ENCODE measurements at regions not wholly inside any gene's neighbourhood (a gene's known extent, or its start where the extent isn't known, plus 50 kb on each side); places are given as distances from the start of the nearest gene placed in this dataset.

DNA sequence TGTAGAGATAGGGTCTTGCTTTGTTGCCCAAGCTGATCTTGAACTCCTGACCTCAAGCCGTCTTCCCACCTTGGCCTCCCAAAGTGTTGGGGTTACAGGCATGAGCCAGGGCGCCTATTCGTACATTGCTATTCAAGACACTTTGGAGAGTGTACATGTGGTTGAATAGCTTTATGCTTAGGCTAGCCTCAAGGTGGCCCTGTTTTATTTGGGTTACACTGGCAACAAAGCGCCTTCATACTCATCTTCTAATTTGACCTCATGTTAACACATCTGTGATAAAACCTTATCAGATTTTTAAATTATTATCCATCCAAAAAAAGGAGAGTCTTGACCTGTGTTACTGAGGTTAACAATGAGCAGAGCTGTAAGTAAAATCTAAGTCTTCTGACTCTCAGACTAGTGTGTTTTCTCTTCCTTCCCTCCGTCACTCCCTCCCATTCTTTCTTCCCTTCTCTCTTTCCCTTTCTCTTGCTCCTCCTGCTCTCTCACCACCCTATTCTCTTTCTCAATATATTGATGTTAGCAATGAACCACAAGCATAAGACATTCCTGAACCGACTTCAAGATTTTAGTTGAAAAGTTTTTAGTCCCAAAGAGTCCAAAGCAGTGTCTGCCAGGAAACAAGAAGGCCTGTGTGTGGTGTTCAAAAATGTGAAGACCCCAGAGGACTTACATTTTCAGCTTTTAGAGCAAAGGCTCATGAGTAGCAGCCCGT, 603.7 kb upstream of the CFAP20DC start:
- DNase-seq (ENCODE audit: low read depth) = no peak

DNA sequence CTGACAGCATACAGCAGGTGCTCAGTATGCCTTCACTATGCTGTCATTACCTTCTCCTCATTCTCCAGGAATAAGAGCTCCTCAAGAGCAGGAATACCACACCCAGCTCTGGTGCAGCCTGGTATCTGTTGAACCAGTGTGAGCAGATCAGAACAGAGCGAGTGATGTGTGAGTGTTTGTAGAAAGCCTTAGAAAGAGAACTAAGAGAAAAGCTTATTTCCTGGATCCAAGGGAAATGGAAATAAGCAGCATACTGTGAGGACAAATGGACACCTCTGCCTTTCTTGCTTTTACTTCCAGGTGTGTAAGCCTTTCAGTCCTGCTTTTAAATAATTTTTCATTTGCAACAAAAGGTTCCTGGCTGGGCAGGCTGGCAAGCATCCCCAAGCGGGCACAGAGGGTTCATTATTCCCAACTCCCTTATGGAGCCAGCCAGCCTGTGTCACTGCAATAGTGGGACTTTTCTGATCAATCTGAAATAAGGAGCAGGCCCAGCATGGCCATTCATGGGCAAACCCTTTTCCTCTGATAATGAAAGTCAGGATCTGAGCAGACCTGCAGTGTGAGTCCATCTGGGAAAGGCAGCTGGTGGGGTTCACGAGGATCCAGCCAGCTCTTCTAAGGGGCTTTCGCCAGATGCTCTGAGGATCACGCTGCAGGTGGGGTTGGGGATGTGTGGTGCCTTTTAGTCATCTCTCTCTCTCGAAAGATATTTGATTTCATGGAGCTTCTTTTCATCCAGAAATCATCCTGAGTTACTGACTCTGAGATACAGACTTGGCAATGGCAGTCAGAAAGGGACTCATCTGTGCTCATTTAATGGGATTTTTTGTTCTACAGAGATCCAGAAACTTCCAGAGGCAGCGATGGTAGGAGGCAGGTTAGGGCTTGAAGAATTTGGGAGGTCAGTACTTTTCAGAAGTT, 594.9 kb upstream of the CFAP20DC start:
- no peak for DNase-seq (ENCODE audit: low read depth)

DNA sequence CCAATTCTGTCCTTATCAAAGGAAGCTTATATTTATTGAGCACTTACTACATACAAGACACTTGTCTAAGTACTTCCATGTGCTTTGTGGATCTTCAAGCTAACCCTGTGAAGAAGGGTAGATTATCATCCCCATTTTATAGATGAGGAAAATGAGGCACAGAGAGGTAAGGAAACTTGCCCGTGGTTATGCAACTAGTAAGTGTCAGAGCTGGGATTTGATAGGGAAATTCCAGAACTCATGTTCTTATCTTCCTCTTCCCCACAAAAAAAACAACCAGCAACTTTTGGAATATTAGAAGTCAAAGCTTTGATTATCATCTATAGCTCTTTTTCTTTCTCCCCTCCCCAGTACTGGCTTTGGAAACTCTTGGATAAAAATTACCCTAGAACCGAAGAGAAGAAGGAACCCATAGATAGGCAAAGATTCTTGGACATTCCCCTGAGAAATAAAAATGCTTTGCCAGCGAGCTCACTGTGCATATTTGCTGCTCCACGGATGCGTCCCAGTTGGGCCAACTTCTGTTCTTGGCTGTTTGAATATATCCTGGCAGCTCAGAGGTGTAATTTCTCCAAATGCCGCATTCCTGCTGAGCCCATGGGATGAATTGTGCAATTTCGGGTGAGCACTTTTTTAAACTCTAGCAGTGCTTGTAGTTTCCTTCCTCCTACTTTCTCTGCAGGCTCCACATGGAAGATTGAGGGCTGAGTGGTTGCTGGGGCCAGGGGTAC, 591.5 kb upstream of the CFAP20DC start:
- no peak for DNase-seq (ENCODE audit: low read depth)

DNA sequence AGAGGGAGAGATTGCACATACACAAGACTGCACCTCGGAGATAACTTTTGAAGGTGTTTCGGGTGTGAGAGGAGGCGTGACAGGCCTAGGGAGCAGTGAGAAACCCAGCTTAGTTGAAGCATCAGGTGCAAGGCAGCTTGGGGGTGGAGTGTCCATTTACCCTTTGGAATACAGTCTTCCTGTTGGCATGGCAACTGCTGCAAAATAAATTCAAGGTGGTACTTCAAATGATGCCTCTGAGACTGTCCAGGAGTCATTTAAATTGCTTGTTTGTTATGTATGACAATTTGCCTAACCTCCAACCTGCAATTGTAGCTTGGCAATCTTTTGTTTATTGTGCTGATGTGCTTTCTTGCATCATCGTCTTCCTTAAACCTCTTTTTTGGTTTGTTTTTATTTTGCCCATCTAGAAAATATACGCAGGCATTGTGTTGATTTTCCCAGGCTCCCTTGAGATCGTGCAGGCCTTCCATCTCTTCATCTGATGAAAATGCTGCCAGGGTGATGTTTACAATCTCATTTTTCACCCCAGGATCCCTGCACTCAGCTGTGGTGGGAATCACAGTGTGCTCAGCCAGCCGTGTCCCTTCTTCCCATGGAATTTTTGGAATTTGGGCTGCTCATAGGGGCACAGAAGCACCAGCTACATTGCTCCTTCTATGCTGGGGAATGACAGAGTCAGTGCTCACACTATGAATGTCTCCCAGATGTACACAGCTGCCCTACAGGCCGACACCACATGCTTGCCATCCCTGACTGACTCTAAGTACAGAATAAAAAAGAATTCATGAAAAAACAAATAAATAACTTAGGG, 583.1 kb upstream of the CFAP20DC start:
- peak; percentile 6 for DNase-seq (ENCODE audit: low read depth)

DNA sequence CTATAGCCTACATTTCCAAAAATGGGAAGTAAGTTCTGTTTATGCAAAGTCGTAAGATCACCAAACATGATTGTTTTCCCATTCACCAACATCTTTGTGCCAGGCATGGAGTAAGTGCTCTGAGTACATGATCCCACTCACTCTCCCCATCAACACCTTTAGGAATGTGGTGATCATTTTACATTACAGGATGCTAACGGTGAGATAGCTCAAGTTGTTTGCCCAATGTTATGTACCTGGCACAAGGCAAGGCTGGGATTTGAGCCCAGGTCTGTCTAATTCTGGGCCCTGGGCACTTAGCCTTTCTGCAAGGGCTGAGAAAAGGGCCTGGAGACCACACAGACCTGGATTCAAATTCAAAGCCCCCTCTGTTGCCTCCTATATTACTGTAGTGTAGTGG, 581.7 kb upstream of the CFAP20DC start:
- DNase-seq (ENCODE audit: low read depth) = no peak

DNA sequence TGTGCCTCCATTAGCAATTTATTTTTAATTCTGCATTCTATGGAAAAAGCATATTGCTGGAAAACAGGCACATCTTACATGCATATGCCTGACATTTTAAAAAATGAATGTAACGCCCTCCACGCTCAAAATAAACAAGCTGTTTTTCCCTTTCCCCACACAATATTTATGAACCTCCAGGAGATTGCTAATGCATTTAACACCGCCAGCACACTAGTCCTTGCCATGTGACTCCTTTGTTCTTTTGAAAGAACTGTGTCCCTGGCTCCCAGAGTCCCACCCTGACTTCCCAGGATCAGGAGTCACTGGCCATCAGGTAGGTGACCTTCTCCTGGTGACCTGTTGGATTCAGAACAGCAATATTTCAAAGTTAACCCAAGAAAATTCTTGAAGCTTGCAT, 571.2 kb upstream of the CFAP20DC start:
- no peak for DNase-seq (ENCODE audit: low read depth)

DNA sequence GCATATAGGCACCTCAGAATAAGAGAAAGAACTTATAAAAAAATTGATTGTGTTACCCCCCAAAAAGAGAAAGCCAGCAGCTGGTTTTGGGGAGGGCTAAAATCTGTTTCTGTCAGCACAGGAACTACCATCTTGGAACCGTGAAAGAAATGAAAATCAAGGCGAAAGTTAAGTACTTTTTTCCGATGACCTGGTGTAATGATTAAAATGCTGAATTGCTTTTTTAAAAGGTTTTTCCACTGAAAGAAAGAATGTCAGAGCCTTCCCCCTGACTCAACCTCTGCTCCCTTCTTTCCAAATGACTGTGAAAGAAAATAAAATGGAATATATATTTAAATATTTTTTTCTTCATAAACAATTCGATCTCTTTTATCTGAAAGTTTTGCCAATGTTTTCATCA, 570.5 kb upstream of the CFAP20DC start:
- DNase-seq (ENCODE audit: low read depth) = no peak

DNA sequence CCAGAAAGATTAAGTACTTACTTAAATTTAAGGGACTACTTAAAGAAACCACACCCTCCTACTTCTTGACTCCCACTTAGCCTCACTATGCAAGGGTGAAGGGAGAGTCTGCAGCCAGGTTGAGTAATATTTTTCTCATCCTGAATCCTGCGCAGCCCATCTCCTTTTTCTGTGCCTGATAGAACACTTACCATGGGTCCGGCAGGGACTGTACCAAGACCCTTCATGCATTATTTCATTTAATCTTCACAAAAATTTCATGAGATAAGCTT, 562.6 kb upstream of the CFAP20DC start:
- no peak for DNase-seq (ENCODE audit: low read depth)

DNA sequence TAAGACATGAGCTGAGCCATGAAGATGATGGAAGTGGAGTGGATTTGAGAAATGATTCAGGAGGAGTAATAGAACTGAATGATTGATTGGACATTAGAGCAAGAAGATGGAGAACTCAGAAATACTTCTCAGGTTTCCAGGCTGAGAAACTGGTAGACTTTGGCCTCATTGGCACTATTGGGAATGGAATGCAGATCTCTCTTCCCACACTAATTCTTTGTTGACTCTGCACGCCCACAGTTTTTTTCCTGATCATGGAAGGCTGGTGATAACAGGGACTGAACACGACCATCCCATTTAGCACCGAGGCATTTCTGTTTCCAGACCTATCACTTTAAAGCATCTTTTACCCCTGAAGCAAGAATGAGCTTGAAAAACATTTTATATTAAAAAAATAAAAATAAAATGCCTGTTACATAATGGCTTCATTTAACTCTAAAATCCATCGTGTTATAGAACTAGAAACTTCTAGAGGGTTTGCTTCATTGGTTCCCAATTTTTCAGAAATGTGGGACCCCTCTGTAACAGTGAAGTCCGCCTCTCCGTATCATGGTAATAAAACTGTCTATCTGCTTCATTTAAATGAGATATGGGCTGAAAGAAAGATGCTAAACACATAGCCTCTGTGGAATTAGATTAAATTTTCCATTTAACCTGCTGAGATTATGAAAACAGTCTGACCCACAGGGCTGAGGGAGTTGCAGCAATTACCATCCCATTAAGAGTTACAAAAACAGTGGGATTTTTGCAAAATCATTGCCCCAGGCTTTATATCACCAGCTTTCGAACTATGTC, 562.0 kb upstream of the CFAP20DC start:
- DNase-seq (ENCODE audit: low read depth) = no peak

DNA sequence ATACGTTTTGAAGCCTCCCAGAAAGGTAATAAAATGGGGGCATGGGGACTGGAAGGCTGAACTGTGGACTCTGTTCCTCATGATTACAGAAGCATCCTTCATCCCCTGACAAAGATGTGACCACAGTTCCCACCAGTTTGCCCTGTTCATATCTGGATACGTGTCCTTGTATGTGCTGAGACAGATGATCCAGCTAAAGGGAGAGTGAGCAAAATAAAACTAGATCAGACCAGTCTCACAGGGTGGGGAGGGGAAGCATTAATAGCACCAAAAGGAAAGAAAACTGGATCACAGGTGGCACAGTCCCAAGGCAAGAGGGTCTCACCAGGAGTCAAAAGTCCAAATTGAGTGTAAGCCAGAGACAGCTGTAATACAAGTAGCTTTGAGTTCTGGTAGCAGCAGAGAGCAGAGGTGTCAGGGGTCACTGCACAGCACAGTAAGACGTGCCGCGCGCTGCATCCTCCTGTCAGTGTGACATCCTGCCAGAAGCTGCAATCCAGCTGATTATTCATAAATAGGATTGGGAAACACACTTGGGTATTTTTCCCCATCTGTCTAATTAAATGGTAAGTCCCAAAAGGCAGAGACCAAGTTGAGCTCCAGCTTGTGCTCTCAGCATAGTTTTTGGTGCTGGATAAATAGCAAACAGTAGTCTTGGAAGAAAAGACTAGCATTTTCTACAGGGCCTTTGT, 560.0 kb upstream of the CFAP20DC start:
- DNase-seq (ENCODE audit: low read depth) = no peak

DNA sequence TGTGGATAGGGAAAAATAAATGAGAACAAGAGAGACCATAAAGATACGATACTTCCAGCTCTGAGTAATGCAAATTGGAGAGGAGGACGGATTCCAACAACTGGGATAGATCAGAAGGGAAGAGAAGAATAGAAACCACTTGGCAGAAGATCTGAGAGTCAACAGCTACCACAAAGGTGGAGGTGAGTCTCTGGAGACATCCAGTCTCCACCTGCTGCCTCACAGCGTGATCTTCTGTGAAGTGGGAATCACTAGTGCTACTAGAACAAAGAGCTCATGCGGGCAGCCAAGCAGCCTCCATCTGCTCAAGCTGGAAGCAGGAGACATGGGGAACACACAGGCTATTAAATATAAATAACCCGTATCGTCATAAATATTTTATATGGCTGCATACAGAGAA, 558.5 kb upstream of the CFAP20DC start:
- no peak for DNase-seq (ENCODE audit: low read depth)

DNA sequence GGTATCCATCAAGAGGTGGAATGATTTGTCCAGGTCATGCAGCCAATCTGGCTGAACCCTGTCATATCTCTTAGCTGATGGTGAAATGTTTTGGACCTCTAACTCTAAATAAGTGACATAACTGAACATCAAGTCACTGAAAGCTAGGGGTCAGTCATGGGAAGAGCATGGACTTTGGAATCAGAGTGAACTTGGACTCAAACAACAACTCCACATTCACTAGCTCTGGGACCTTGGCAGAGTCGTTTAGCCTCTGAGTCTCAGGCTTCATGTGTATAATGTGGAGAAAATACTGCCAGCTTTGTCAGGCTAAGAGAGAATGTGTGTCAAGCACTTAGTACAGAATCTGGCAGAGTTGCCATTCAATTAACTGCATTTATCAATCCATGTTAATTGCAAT, 557.8 kb upstream of the CFAP20DC start:
- DNase-seq (ENCODE audit: low read depth) = peak; percentile 12

DNA sequence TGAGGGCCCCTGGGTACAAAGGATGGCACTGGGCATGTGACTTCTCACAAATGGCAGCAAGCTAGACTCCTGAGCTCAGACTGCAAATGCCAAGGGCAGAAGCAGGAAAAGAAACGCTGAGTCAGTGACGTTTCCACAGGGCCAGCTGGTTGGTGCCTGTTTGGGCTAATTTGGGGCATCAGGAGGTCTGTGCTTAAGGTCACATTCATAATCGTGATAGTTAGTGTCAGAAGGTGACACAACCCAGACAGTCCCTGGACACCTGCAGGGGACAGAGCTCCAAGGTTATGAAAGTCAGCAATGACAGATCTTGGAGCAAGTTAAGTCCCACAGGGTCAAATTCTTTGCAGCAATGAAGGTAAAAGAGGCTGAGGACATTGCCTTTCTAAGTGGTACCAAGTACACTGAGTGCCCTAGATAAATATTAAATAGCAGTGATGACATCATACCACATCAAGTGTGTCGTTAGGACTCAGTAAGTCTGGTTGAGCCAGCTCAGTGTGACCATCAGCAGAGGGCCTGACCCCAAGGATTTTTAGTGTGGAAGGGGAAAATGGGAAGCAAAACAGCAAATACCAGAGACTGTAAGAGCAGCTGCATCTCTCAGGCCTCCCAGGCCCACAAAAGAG, 556.9 kb upstream of the CFAP20DC start:
- no peak for DNase-seq (ENCODE audit: low read depth)

DNA sequence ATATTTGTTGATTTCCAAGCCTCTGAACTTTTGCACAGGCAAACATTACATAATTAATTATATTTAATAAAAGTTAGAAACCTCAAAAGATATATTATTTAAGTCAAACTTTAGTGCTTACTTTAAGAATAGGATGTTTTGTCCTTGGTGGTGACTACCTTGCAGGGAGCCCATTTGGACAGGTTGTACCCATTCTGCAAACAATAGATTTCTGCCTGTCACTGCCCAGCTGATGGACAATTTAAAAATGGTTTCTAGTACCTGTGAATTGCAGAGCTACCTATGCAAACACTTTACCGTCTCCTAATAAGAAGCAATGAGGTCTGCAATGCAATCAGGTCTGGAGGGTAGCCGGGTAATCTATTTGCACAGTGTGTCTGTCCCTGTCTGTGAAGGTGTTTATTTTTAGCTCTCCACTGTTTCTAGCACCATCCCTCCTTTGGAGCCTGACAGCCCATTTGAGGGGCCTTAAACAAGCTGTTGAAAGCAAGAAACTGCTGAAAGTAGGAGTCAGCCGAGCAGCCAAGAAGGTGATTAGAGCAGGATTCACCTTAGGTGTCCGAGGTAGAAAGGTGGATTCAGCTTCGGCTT, 556.2 kb upstream of the CFAP20DC start:
- DNase-seq (ENCODE audit: low read depth) = no peak

DNA sequence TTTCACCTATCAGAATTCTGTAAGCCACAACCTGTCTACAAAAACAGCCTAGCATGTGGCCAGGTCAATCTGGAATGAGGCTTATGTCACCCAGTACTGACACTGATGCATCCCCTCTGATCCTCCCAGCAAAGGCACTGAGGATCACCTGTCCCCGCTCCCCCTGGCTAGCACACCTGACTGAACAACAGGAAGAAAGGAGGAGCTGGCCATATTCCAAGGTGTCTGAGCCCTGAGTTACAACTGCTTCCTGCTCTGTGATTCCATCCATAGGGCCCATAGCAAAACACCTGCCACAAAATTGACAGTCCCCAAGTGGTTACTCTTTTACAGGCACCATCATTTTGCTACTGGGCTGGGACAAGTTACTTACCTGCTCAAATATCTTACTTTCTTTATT, 555.5 kb upstream of the CFAP20DC start:
- DNase-seq (ENCODE audit: low read depth) = no peak

DNA sequence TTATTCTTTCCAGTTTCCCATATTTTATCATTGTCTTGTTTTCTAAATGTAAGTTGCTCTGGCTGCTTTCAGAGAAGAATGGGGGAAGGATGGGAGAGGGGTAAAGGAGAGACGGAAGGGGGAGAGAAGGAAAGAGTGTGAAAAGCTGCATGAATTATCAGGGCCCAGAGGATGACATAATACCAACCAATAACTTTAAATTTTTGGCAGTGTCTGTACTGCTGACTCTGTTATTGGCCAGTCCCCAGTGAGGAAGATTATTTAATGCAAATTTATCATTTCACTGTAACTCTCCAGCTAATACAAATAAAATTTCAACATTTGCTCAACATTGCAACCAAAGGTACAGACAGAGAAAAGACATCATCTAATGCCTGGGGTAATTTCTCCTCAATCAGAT, 551.7 kb upstream of the CFAP20DC start:
- no peak for DNase-seq (ENCODE audit: low read depth)

DNA sequence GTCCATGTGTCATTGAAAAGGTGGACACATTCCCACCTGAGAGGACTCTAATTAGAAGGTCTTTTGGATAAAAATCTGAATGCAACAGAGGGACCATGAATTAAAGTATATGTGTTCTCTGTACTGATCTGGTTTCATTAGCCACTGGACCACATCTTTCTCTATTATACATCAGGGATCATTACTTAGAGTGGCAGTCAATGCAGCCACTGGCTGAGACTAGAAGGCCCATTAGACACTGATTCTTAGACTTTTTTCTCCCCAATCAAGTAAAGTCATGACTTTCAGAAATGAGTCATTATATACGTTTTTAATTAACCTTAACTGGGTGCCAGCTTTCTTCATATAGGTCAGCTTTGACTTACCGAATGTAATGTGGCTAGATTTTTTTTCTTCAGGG, 550.8 kb upstream of the CFAP20DC start:
- no peak for DNase-seq (ENCODE audit: low read depth)

DNA sequence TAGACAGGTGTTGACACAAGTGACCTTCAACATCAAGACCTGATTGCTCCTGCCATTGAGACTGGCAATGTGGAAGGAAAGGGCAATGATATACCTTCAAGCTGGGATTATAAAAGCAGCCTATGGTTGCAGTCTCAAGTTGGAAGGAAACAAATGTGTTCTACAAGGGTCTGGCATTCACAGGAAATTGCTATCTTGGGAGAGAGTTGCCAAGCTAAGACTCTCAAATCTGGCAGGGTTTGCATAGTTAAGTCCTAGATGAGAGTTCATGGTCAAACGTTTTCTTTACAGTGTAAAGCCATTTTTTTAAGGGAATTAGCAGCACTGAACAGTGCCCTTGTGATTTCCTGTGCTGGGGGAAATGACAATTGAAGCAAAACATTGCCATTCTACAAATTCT, 546.9 kb upstream of the CFAP20DC start:
- no peak for DNase-seq (ENCODE audit: low read depth)

DNA sequence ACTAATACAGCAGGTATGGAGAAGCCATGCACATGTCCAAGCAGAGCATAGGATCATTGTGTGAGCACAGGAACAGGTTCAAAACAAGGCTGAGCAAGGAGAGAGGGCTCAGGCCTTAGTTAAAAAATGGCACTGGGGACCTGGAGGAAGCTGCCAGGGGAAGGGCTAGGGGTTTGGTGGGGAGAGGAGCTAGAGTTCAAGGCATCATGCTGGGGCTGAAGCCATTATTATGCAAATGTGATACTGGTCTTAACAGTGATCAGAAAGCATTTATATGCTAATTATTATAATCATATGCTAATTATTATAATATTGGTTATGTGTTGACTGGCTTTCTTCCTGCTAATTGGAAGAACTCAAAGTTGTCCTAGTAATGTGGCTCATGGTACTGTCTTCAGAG, 546.0 kb upstream of the CFAP20DC start:
- no peak for DNase-seq (ENCODE audit: low read depth)

DNA sequence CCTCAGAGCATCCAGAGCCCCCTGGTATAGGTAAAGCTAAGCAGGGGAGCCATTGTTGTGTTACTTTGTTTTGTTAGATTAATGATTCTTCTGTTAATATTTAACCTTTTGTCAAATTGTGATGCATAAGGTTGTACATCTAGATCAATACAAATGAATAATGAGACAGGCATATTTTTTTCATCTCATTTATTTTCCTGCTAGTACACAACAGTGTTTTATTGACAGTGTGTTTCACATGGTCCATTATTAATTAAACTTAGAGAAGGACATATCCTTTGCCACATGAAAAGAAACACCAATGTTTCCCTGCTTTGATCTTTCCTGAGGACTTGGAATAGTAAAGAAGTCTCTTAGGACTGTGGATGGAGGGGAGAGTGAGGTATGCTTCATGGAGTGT, 543.6 kb upstream of the CFAP20DC start:
- no peak for DNase-seq (ENCODE audit: low read depth)
